ENCODE measurements at regions not wholly inside any gene's neighbourhood (a gene's known extent, or its start where the extent isn't known, plus 50 kb on each side); places are given as distances from the start of the nearest gene placed in this dataset.

DNA sequence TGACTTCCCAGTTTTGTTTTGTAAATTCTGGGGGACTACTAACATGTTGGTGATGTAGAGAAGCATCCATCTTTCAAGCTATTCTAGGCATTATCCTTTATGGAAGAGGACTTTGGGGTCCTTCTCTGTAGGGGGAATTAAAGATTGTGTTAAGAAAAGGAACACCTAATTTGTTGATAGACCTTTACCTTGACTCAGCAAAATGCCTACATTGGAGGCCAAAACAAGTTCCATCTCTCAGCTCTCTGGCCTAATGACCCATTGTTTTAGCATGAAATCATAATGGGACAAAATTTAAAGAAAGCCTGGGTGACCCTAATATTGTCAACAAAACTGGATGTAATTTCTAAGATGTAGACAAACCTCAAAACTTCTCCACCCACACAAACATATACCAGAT is 465.3 kb upstream of the SOX9 start:
- FAIRE-seq (no peak), DNase-seq (ENCODE audit: low spot score in 2 of 2) (no peak)

DNA sequence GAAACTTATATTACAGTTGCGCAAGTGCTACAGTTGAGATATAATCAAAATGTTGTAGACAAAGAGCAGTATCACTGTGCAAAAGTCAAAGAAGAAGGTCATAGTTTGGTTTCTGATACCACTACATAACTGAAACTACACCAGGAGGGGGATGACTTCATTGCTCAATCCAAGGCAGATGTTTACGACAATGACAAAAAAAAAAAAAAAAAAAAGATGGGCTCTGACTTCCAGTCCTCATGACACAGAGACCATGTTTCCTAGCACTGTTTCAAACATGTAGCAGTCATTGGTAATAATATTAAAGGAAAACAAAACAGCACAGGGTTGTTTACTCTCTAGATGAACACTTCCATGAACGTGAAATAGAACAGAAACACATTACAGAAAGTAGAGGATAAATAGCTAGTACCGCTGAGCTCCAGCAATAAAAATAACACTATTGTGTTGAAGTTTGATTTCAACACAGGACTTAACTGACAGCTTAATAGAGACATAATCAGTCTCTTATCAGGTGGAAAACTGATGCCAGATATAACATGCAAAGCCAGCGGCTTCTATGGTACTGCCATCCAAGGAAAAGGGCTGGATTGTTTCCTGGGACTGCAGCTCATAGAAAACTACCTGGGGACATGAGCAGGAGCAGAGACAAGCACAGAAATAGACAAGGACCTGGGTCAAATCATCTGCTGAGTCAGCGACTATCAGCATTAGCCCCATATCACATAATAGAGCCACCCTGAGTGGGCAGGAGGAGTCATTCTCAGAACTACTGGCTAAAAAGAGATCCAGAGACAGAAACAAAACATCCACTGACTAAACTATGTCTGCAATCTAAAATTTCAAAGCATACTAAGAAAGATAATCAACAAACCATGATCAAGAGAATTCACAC is 463.6 kb upstream of the SOX9 start:
- DNase-seq (ENCODE audit: low spot score in 2 of 2) (no peak), FAIRE-seq (no peak)

- FAIRE-seq (no peak), DNase-seq (ENCODE audit: low spot score in 2 of 2) (no peak)
Measured at GRCh38 chr17:71658996-71659395, 461.8 kb upstream of the SOX9 start.

GRCh38 chr17:71664861-71665260 is 456.0 kb upstream of the SOX9 start:
- FAIRE-seq: no peak
- DNase-seq (ENCODE audit: low spot score in 2 of 2): no peak

GRCh38 chr17:71666047-71666446 is 454.8 kb upstream of the SOX9 start:
- FAIRE-seq: no peak
- no peak for DNase-seq (ENCODE audit: low spot score in 2 of 2)

- DNase-seq (ENCODE audit: low spot score in 2 of 2) (no peak), FAIRE-seq (no peak)
Measured at GRCh38 chr17:71667661-71668060, 453.2 kb upstream of the SOX9 start.

DNA sequence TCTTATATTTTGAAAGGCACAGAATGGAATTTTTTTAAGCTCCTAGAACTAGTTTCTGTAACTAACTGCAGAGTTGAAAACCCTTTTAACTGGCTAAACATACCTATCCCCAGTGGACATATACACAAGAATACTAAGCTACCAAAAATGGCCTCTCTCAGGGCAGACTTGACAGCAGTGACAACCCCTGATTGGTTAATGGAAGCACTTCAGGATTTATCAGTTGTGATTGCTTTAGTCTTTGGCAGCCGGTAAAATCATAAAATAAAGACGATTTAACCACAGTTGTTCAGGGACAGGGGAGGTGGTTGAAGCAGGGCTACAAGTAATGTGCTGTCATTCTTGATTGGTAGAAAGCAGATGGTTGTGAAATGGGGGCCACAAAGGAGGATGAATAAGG is 452.0 kb upstream of the SOX9 start:
- DNase-seq (ENCODE audit: low spot score in 2 of 2) (no peak), FAIRE-seq (no peak)

- FAIRE-seq (no peak), DNase-seq (ENCODE audit: low spot score in 2 of 2) (no peak)
Measured at GRCh38 chr17:71677439-71677838, 443.4 kb upstream of the SOX9 start.

DNA sequence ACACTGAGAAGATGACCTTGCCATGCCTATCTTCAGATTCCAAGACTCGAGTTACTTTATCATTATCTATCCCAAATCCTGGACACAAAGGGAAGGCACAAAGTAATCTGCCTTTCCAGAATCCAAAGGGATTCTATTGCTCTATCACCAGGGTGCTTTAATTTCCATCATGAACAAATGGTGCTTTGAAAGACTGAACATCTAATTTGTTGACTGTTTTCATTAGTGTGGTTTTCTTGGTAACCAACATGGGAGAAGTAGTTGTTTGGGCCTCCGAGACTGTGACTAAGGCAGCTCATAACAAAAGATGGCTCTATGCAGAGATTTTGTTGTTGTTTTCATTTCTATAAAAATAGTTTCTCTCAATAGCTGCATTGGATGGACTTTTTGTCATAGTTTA is 441.0 kb upstream of the SOX9 start:
- DNase-seq (ENCODE audit: low spot score in 2 of 2) (no peak), FAIRE-seq (no peak)

- no peak for FAIRE-seq
- no peak for DNase-seq (ENCODE audit: low spot score in 2 of 2)
Measured at GRCh38 chr17:71681427-71682173, 439.2 kb upstream of the SOX9 start.

GRCh38 chr17:71682174-71682494 is 438.7 kb upstream of the SOX9 start:
- DNase-seq (ENCODE audit: low spot score in 2 of 2): no peak
- FAIRE-seq: no peak

DNA sequence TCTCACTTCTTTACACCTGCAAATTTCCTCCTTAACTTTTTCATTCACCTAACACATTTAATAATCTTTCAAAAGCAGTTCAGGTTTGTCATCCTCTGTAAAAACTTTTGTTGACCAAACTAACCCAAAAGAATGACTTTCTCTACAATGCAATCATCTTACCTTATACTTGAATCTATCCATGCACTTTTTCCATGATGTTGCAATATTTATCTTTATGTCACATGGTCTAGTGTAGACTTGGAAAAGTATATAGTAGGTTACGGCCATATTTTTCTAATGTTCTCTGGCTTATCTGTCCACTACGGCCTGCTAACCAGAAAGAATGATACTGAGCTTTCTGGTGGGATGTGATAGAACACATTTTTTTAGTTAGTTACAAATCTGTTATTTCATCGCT is 431.0 kb upstream of the SOX9 start:
- no peak for FAIRE-seq
- DNase-seq (ENCODE audit: low spot score in 2 of 2): no peak

- FAIRE-seq (no peak), DNase-seq (ENCODE audit: low spot score in 2 of 2) (no peak)
Measured at GRCh38 chr17:71699907-71700306, 420.9 kb upstream of the SOX9 start.

DNA sequence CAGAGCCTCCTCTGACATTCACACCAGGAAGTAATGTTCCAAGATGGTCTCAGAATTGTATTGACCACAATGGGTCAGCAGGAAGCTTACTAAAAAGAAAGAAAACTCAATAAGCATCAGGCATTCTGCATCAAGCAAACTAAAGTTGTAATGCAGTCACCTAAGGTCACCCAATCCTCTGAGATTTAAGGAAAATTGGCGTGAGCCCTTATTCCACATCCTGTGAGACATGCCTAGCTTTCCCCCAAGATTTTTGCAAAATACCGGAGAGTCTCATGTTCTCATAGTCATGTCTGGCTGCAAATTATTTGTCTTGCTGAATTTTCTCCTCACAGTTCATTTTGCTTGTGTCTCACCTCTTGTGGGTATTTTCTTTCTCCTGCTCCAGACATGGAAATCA is 417.1 kb upstream of the SOX9 start:
- FAIRE-seq (no peak), DNase-seq (ENCODE audit: low spot score in 2 of 2) (no peak)

- FAIRE-seq (no peak), DNase-seq (ENCODE audit: low spot score in 2 of 2) (no peak)
Measured at GRCh38 chr17:71709271-71709890, 411.4 kb upstream of the SOX9 start.

- no peak for FAIRE-seq
Measured at GRCh38 chr17:71709946-71710345, 410.9 kb upstream of the SOX9 start.

GRCh38 chr17:71710816-71711215 is 410.0 kb upstream of the SOX9 start:
- no peak for FAIRE-seq

More at GRCh38 chr17:71709946-71710345, 410.9 kb upstream of the SOX9 start:
- no peak for DNase-seq (ENCODE audit: low spot score in 2 of 2)

DNA sequence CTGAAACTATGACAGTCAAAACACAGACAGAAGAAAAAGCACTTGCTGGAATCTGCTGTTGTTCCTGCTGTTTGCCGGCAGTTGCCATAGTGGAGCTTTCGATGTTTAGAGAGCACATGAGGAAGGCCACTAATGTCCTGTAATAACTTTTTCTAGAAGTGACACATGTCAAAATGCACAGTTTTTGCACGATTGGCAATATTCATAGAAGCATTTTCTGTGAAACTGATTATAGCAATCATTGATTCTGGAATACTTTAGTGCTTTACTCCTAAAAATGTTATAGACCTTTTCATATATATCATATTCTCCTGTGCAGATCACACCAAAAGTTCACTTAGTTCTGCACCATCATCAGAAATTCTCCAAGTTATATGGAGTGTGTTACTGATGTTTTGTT is 407.0 kb upstream of the SOX9 start:
- DNase-seq (ENCODE audit: low spot score in 2 of 2) (no peak), FAIRE-seq (no peak)

More at GRCh38 chr17:71710816-71711215, 410.0 kb upstream of the SOX9 start:
- no peak for DNase-seq (ENCODE audit: low spot score in 2 of 2)

- FAIRE-seq (no peak), DNase-seq (ENCODE audit: low spot score in 2 of 2) (no peak)
Measured at GRCh38 chr17:71724339-71724738, 396.5 kb upstream of the SOX9 start.

DNA sequence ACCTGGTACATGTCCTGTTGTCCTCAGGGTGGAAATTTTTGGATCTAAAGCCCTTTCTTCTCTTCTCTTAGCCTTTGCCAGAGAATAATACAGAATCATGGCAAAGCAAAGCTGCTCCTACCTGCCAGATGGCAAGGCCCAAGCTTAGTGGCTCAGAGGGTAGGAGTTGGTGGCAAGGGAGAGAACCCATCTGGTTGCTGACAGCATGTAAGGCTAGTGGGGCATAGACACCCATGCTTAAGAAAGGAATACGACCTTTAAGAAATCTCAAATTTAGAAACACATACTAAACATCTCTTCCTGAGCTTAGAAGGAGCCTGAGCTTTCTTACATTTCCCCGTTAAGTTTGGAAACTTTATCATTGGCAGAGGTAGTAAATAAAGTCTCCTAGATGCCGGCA is 395.0 kb upstream of the SOX9 start:
- no peak for DNase-seq (ENCODE audit: low spot score in 2 of 2)
- no peak for FAIRE-seq

DNA sequence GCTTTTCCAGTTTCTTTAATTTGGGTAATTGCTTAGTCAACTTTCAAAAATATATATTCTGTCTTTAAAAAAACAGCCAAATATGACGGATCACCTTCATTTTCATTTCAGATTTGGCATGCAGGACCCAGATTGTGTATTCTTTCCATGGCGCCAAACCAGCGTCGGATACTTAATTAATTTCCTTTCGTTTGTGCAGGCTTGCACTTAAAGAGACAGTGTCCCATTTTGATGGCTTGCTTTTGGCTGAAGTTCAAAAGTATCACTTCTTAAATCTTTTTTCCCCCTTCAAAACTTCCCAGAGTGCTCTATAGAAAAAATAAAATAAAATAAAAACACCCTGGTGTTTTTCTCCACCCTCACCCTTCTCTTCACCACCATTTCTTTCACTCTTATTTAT is 394.5 kb upstream of the SOX9 start:
- DNase-seq (ENCODE audit: low spot score in 2 of 2) (peak in 1 of 2 donors; percentile 12), FAIRE-seq (no peak)

- no peak for DNase-seq (ENCODE audit: low spot score in 2 of 2)
- FAIRE-seq: no peak
Measured at GRCh38 chr17:71727292-71727691, 393.5 kb upstream of the SOX9 start.

Measured in frontal cortex (tissue), 3 donors.